HFFc6 (cell line): ENCODE measurements at regions not wholly inside any gene's neighbourhood (a gene's known extent, or its start where the extent isn't known, plus 50 kb on each side); places are given as distances from the start of the nearest gene placed in this dataset.

Experiments used
- DNase-seq: peaks from one replicate; pipeline ENCODE4 v3.0.0-alpha.2; 2018
- H3K27ac Mint-ChIP-seq: 2 replicates; pipeline ENCODE4 v1.8.0; 2020; ENCODE audit warnings: mild to moderate bottlenecking, mixed read lengths
- H3K27me3 Mint-ChIP-seq: 2 replicates; pipeline ENCODE4 v1.8.0; 2021; ENCODE audit warnings: mild to moderate bottlenecking, moderate library complexity, mixed read lengths; ENCODE audit not compliant: insufficient read depth
- H3K36me3 Mint-ChIP-seq: 2 replicates; pipeline ENCODE4 v1.8.0; 2021; ENCODE audit warnings: low read depth, mixed read lengths
- H3K4me1 Mint-ChIP-seq: 2 replicates; pipeline ENCODE4 v1.8.0; 2020; ENCODE audit warnings: low read depth, mixed read lengths
- H3K4me3 Mint-ChIP-seq: 2 replicates; pipeline ENCODE4 v1.8.0; 2020; ENCODE audit warnings: mild to moderate bottlenecking, moderate library complexity, mixed read lengths
- H3K9me3 Mint-ChIP-seq: 2 replicates; pipeline ENCODE4 v1.8.0; 2020; ENCODE audit warnings: mild to moderate bottlenecking, mixed read lengths
- CTCF ChIP-seq: fragments of 200-600 bp; sonication (generic); IDR thresholded peaks from 2 replicates; pipeline ENCODE4 v1.5.0; 2021; ENCODE audit warnings: antibody characterized with exemption, mild to moderate bottlenecking

- no peaks in the 10 kb centered on the region for H3K36me3 Mint-ChIP-seq
- H3K9me3 Mint-ChIP-seq, result peaks cover 9% of the 10 kb centered on the region; the same call in 1 of the 2 replicates
- no peak for TF ChIP-seq CTCF
- no peak overlapping the region for H3K4me3 Mint-ChIP-seq
- peaks cover 4% of the 10 kb centered on the region; the same call in 1 of the 2 replicates for H3K27me3 Mint-ChIP-seq
- peaks cover 13% of the 10 kb centered on the region; the same call in 1 of the 2 replicates for H3K4me1 Mint-ChIP-seq
- DNase-seq, result no peak
- H3K27ac Mint-ChIP-seq, result no peak overlapping the region
Measured at GRCh38 chr4:132382243-132382642, 766.9 kb upstream of the PCDH10 start.

GRCh38 chr4:132383571-132384199, 765.4 kb upstream of the PCDH10 start:
- Mint-ChIP-seq H3K27ac (no peak overlapping the region; the same call in 1 of the 2 replicates), H3K4me3 (no peak overlapping the region), H3K36me3 (no peaks in the 10 kb centered on the region), H3K4me1 (peaks cover 13% of the 10 kb centered on the region; the same call in 1 of the 2 replicates), H3K27me3 (peaks cover 4% of the 10 kb centered on the region; the same call in 1 of the 2 replicates), H3K9me3 (peaks cover 9% of the 10 kb centered on the region; the same call in 1 of the 2 replicates)
- no peak for TF ChIP-seq CTCF
- peak; percentile 82 for DNase-seq

GRCh38 chr4:132384709-132385108, 764.4 kb upstream of the PCDH10 start:
- no peak for DNase-seq
- peaks cover 13% of the 10 kb centered on the region; the same call in 1 of the 2 replicates for H3K4me1 Mint-ChIP-seq
- peaks cover 13% of the 10 kb centered on the region; the same call in 1 of the 2 replicates for H3K9me3 Mint-ChIP-seq
- H3K36me3 Mint-ChIP-seq, result peaks cover 3% of the 10 kb centered on the region; the same call in 1 of the 2 replicates
- TF ChIP-seq CTCF, result no peak
- H3K27ac Mint-ChIP-seq, result no peak overlapping the region
- no peak overlapping the region for H3K4me3 Mint-ChIP-seq
- peaks cover 6% of the 10 kb centered on the region; the same call in 1 of the 2 replicates for H3K27me3 Mint-ChIP-seq

- peaks cover 3% of the 10 kb centered on the region; the same call in 1 of the 2 replicates for H3K36me3 Mint-ChIP-seq
- no peak overlapping the region for H3K27ac Mint-ChIP-seq
- H3K9me3 Mint-ChIP-seq, result peaks cover 14% of the 10 kb centered on the region; the same call in 1 of the 2 replicates
- peaks cover 6% of the 10 kb centered on the region for H3K27me3 Mint-ChIP-seq
- H3K4me1 Mint-ChIP-seq, result peaks cover 13% of the 10 kb centered on the region; the same call in 1 of the 2 replicates
- TF ChIP-seq CTCF, result no peak
- H3K4me3 Mint-ChIP-seq, result no peak overlapping the region
- DNase-seq, result no peak
Measured at GRCh38 chr4:132386130-132386529, 763.0 kb upstream of the PCDH10 start.

- DNase-seq, result no peak
- no peak overlapping the region for H3K4me3 Mint-ChIP-seq
- peaks cover 13% of the 10 kb centered on the region for H3K9me3 Mint-ChIP-seq
- peaks cover 13% of the 10 kb centered on the region; the same call in 1 of the 2 replicates for H3K4me1 Mint-ChIP-seq
- no peak for TF ChIP-seq CTCF
- no peak overlapping the region for H3K27ac Mint-ChIP-seq
- peaks cover 3% of the 10 kb centered on the region; the same call in 1 of the 2 replicates for H3K36me3 Mint-ChIP-seq
- H3K27me3 Mint-ChIP-seq, result peaks cover 4% of the 10 kb centered on the region
Measured at GRCh38 chr4:132387060-132387459, 762.0 kb upstream of the PCDH10 start.
